GM18868 (cell line): ENCODE measurements at regions not wholly inside any gene's neighbourhood (a gene's known extent, or its start where the extent isn't known, plus 50 kb on each side); places are given as distances from the start of the nearest gene placed in this dataset.

ENCODE experiments used
- ATAC-seq: cut with Tn5 transposase; IDR thresholded peaks from one replicate; pipeline ENCODE4 v1.9.1; 2021; ENCODE audit warnings: mild to moderate bottlenecking, moderate library complexity; ENCODE audit not compliant: unreplicated experiment

DNA sequence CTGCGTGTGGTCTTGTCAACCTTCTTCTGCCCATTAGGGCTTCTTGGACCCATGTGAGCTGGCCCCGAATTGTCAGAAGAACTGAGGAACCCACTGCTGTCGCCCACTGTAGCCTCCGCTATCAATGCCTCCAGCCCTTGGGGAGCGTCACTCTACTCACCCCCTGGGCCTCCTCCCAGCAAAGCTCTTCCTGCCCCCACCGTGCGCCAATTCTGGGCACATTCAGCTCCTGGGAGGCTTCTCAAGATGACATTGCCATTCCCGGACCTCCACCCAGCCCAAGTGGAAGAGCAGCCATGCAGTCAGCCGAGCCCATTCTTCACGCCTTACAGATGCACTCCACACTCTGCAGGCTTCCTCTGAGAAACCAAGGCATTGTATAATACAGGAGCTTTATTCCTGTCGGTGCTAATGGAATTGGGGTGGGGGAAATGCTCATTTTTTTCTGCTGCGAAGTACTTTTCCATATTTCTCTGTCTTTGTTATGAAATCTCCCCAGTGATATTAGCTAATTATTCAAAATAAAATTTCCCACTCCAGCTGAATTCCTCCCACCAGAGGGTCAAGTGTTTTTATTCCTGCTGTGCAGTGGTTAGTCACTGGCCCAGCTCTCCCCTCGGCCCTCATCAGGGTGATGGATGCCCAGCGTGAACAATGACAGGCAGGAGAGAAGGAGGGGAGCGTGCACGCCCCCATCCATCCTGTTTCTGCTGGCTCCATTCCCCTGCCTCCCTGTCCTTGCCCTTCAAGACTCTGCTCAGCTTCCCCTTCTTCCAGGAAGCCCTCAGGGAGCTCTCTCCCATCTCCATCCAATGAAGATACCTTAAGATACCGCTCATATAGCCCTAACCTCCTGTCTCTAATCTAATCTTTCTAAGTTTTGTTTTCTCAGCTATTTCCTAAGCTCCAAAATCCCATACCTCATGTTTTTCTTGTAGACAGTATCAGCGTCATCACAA, 87.7 kb downstream of the C16orf95 start:
- no peak for ATAC-seq

DNA sequence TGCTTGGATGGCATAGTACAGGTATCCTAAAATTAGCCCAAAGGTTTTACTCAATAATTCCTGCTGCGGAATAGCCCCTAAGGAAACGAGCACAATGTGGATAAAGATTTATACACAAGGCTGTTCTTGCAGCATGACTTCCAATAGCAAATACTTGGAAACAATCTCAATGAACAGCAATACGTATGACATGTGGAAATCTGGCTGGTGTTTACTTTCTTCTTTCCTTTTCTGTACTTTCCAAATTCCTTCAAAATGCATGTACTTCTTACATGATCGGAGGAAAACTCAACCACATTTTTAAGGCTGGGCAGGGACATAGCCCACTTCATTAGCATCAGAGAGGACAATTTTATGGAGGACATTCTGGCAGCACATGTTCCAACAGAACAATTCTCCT, 86.6 kb downstream of the C16orf95 start:
- no peak for ATAC-seq

DNA sequence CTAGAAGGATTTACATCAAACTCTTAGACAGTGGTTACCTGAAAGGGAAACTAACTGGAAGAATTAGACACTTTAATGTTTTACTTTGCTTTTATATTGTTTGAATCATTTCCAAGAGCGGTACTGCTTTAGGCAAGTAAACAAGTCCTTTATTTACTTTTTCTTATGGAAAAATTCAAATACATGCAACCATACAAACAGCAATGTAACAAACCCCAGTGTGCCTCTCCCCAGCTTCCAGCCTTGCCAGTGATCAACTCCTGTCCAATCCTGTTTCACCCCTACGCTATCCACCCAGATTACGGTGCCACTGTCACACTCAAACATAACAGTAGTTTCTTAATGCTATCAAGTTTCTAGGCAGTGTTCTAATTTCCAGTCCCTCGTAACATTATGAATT, 85.9 kb downstream of the C16orf95 start:
- no peak for ATAC-seq

DNA sequence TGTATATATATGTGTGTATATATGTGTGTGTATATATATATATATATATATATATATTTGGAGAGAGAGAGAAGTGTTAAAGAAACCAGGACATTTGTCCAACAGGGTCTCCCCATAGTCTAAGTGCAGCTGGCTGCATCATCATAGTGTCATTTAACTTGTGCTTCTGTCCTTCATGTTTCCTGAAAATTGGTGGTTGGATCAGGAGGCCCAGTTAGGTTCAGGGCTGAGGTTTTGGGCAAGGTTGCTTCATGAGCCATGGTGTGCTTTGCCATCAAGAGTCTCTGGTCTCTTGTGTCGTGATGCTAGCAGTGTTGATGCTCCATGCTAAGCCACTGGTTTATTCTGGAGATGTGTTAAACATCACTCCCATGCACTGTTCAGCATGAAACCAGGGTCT, 85.3 kb downstream of the C16orf95 start:
- ATAC-seq, result no peak

DNA sequence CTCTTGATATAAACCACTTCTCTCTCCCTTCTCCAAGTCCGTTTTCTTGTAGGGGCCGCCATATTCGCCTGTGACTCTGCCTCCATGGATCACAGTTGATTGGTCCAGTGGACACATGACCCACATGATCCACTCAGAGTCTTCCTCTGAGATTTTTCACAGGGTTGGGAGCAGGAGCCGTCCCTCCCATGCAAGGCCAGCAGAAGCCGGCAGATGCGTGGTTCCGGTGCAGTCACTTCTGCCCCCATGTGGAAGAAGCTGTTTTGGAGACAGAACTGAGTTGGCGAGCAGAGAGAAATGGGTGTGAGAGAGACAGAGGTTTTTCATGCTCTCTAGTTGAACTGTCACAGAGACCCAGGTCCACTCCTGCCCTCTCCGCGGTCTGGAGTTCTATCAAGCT, 83.3 kb downstream of the C16orf95 start:
- no peak for ATAC-seq

DNA sequence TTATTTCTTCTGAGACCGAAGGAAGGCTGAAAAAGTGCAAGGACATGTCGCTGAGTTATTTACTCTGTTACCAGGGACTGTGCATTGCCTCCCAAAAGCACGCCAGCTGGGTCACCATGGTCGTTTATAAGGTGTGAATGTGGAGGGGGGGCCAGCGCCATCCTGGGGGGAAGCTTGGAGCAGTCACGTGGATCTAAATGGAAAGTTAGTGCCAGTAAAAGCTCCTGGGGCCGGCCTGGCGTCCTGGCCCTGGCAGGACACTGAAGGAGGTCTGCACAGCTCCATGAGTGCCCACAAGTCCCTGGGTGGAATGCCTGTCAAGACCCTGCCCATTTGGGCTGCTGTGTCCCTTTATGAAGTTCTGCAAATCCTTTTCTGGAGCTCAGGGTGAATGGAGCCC, 82.6 kb downstream of the C16orf95 start:
- no peak for ATAC-seq

DNA sequence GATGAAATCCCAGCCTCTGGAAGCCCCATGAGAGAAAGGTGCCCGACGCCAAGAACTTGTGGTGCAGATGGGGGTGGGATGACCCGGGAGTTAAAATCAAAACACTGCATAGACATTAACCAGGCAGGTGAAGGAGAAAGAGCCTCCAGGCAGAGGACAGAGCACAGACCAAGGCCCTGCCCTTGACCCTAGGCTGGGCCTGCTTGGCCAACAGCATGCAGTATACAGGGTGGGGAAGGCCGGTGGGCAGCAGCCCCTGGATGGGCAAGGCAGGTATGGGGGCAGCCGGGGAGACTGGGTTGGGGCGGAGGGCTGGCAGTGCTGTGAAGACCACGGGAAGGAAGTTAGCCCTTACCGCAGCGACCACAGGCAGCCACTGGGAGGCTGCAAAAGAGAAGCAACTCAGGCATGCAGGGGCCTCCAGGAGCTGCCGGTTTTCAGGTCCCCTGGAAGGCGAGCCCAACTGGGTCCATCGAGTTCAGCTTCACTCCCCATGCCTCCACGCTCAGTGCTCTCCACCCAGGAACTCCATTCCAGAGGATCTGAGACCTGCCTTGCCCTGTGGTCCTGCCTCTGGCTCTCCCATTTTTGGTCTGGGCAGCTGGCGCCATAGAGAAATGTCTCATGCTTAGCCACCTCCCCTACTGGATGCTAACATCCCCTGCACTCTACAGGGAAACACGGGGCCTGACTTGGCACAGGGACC, 81.2 kb downstream of the C16orf95 start:
- ATAC-seq, result no peak

DNA sequence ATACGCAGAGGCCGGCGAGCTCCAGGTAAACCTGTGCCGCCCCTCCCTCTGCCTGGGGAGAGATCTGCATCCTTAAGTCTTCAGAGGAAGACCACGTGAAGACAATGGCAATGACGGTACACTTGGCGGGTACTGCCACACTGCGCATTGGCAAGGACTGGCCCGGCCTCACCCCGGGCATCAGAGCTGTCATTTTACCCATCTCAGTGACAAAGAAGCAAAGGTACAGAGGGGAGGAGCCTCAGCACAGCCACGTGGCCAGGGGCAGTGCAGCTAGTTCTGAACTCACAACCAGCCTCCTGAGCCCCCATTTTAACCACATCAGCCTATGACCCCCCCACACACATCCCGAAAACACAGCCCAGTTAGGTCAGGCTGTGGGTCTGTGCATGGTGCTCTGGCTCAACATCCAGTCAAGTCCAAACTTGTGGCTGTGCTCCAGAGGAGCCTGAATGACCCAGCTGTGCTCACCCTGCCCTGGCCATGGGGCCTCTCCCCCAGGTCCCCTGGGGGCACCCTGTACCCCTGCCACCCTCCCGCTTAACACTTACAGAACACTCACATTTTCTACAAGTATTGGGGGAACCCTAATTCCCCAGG, 80.6 kb downstream of the C16orf95 start:
- ATAC-seq, result no peak

DNA sequence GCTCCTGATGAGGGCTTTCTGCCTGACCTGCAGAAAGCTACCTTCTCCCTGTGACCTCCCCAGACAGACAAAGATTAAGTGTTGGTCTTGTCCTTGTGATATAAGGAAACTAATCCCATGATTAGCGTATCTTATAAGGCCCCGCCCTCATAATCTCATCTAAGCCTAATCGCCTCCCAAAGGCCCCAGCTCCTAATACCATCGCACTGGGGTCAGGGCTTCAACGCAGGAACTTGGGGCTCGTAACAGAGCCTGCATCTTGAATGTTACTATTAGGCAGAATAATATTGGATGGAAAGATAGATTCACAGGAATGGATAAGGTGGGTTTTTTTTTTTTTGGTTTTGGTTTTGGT, 78.9 kb downstream of the C16orf95 start:
- no peak for ATAC-seq

DNA sequence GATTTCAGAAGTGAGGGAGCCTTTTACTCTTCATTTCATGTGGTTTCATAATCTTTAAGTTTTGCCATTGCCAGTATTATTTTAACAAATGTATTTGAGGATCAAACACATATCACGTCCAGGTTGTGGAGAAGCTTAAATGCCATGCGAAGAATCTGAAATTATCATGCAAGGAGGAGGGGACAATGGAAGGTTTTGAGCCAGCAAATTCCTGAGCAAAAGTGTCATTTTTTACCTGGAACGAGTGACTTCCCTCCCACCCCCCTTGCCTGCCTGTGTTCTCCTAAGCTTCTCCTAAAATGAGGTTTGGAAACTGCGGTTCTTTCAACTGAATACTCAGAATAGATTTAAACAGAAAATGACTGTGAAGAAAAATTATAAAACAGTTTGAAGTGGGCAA, 77.6 kb downstream of the C16orf95 start:
- ATAC-seq, result no peak

DNA sequence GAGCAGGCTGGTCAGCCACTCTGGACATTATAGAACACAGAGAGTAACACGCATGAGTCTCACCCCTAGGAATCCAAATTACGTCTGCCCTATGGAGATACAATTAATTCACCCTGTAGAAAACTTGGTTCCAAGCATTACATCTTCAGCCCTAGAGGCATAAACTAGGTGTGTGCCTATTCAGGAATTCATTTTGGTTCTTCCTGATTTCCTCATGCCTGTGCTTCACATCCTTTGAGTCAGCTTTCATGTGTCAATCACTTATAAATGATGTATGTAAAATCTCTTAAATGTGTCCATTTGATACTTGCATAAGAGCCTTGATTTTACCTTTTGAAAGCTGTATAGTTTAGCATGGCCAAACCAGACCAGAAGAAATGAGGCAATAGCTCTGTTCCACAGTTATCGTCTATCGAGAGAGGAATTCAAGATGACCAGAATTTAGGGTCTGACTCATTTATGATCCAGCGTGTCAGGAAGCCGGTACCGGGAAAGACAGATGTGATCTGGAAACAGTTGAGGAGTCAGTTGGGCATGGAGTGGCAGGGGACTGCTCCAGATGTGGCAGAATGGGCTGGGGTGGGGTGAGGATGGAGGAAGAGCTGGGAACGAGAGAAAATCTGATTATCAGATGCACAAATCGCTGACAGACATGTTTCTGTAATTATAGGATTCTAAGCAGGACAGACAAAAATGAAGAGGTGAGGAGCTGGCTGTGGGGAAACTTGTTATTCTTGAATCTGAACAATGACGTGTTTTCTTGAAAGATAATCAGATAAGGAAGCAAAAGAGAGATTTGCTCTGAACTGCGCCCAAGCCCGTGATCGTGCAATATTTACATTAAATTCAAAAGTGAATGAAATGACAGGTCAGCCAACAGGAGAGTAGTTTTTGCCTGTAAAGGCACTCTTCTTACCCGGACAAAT, 76.7 kb downstream of the C16orf95 start:
- ATAC-seq, result no peak

DNA sequence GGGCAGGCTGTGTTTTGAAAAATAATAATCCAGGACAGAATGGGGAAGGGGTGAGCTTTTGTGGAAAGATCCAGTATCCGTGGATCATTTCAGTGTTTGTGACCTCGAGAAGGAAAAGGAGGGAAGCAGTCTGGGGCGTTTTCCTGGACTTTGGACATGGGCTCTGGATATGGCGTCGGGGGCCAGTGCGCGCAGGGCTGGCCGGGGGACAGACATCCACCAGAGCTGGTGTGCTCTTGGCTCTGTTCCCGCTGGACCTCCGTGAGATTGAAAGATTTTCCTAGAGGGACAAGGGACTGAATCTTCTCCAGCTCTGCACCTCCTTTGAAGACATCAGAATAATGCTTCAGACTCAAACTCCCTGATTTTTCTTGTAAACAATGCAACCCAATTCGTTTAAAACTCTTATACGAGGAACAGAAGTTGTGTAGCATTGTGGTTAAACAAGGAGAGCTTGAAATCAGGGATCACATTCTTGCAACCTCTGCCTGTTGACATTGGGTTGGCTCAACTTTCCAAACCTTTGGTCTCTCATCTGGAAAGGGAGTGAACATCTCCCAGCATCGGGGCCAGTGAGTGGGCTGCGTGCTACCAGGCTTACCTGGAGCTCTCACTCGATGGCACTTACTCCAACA, 75.9 kb downstream of the C16orf95 start:
- ATAC-seq, result no peak

DNA sequence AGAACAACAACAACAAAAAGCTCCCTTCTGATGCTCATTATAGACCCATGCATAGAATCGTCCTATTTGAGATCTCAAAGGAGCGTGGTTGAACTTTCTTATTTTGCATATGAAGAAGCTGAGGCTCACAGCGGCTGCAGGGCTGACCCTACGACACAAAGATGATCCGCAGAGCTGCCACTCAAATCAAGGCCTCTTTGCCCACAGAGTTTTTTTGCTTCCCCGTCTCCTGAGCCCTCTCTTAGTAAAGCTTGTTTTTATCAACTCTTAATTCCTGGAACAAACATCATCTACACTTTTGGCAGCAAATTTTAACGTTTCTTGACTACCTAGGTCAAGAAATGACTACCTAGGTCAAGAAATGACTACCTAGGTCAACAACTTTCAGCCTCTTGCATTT, 73.7 kb downstream of the C16orf95 start:
- ATAC-seq, result no peak

DNA sequence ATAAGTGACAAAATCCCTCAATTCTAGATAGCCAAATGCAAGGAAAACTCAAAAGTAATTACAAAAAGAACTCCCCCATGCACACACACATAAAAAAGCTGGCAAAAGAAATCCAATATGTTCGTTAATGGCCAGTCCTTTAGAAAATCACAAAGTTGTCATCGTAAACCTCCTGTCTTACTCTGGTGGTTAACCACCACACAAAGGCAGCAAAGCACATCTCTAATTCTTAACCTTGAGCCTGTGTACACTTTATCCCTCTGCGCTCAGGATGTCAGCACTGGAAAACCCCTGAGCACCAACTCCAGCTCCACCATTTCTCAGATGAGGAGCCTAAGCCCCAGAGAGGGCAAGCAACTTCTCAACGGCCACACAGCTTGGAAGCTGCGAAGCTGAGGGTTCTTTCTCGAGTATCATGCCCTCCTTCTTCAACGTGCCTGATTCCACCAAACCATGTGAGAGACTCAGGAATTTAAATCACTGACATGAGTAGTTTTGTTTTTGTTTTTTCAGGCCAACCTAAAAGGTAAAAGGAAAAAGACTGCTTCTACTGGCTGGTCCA, 72.5 kb downstream of the C16orf95 start:
- ATAC-seq, result no peak

DNA sequence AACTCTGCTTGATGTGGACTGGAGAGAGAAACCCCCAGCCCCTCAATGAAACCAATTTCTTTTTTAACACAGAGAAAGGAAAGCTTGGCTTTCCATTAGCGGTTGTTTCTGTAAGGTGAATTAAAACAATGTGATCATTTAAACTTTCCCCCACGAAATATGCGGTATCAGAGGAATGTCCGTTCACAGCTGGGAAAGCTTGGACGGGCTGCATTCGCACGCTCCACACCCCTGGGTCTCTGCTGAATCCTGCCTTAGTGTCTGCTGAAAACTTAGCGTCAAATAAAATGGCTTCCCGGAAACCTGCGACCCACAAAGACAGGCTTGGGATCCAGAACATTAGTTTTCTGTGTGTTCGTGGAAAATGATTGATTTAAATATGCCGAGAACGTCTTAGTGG, 71.7 kb downstream of the C16orf95 start:
- no peak for ATAC-seq

DNA sequence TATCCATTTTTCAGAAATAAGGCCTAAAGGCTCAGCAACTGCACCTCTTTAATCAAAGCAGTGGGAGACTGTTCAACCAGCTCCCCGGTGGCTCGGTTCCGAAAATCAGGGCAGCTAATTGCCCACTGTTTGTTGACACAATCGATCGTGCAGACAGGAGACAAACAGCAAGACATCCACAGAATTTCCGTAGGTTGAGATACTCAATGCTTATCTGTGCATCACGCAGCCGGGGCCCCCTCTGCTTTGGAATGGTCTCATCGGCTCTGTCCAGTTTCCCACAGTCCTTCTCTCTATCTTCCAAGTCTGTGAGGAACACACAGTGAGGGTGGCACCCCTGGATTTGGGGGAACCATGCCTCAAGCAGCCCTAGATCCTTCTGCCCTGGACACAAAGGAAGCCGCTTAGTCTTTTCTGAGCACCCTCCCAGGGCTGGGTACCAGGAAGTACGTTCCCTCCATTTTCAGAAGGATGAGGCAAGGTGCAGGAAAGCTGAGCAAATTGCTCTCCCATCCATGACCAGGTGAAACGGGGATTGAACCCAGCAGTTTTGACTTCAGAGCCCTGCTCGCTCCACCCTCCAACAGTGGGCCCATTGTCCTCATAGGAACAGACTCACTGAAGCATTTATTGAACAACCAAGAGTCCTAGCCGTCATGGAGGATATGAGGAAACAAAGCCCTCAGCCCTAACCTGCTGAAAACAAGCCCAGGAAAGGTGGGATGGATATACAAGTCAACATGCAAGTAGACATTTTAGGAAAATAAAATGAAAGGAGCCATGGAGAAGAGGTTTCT, 70.7 kb downstream of the C16orf95 start:
- no peak for ATAC-seq

DNA sequence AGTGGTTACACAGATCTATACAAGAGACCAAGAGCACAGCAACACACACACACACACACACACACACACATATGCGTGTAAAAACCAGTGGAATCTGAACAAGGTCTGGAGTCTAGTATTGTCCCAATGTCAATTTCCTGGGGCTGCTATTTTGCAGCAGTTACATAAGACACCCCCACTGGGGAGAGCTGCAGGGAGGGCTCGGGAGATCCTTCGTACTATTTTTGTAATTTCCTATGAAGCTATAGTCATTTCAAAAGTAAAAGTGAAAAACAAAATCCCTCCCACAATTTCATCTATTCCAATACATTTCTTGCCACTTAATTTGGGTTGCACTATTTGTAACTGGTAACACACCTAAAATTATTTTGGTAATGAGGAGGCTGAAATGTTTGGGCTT, 68.5 kb downstream of the C16orf95 start:
- ATAC-seq, result no peak

DNA sequence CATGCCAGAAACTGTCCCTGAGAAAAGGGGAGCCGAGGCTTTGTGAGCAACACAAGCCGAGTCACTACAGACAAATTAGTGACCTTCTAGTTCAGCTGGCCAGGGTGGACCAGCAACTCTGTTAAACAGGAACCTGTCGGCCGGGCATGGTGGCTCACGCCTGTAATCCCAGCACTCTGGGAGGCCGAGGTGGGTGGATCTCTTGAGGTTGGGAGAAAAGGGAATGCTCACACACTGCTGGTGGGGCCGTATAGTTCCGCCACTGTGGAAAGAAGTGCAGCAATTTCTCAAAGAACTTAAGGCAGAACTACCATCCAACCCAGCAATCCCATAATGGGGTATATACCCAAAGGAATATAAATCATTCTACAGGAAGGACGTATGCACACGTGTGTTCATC, 67.8 kb downstream of the C16orf95 start:
- no peak for ATAC-seq

DNA sequence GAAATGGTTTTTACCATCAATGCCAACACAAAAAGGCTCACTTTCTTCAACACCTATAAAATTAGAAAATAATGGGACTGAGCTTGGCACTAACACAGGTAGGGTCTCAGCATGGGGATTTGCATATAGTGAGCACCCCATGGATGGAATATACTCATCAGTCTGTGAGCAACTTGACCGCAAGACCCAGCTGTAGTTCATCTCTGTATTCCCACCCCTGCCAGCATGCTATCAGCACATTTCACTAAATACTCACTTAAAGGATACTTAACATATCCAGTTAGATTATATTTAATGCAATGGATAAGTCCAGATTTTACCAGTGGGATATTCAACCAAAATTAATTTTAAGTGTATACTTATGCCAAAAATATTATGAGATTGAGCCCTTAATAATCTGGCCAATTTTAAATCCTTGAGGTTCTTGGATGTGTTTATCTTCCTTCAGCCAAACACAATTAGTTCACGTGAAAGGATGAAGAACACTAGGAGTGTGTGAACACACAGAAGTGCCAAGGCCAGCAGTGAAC, 66.7 kb downstream of the C16orf95 start:
- no peak for ATAC-seq
